ENCODE measurements at regions not wholly inside any gene's neighbourhood (a gene's known extent, or its start where the extent isn't known, plus 50 kb on each side); places are given as distances from the start of the nearest gene placed in this dataset.

- H3K4me1 ChIP-seq (ENCODE audit: low read depth), result no peaks in the 10 kb centered on the region
- no peaks in the 10 kb centered on the region for H3K27me3 ChIP-seq
- no peak overlapping the region for H3K4me3 ChIP-seq
- TF ChIP-seq CTCF (IDR thresholded peaks at IDR 0.05; ENCODE audit: low read depth, low read length), result no peak
- no peaks in the 10 kb centered on the region for H3K9me3 ChIP-seq (ENCODE audit: low read depth)
- no peak for DNase-seq (ENCODE audit: low read depth in 1 of 2, low spot score in 1 of 2)
- no peak overlapping the region for H3K27ac ChIP-seq
- no peaks in the 10 kb centered on the region for H3K36me3 ChIP-seq
These were observed 603.1 kb upstream of the PCDH15 start for GRCh38 chr10:55404094-55404493.

GRCh38 chr10:55400075-55400849, 599.2 kb upstream of the PCDH15 start:
- Histone ChIP-seq H3K4me3 (no peak overlapping the region), H3K9me3 (ENCODE audit: low read depth) (no peaks in the 10 kb centered on the region), H3K4me1 (ENCODE audit: low read depth) (no peaks in the 10 kb centered on the region), H3K27me3 (no peaks in the 10 kb centered on the region), H3K27ac (no peak overlapping the region), H3K36me3 (no peaks in the 10 kb centered on the region)
- no peak for TF ChIP-seq CTCF (IDR thresholded peaks at IDR 0.05; ENCODE audit: low read depth, low read length)
- no peak for DNase-seq (ENCODE audit: low read depth in 1 of 2, low spot score in 1 of 2)

- H3K9me3 ChIP-seq (ENCODE audit: low read depth), result no peaks in the 10 kb centered on the region
- H3K4me3 ChIP-seq, result no peak overlapping the region
- no peak for DNase-seq (ENCODE audit: low read depth in 1 of 2, low spot score in 1 of 2)
- H3K27ac ChIP-seq, result no peak overlapping the region
- no peaks in the 10 kb centered on the region for H3K27me3 ChIP-seq
- TF ChIP-seq CTCF (IDR thresholded peaks at IDR 0.05; ENCODE audit: low read depth, low read length), result no peak
- no peaks in the 10 kb centered on the region for H3K36me3 ChIP-seq
- no peaks in the 10 kb centered on the region for H3K4me1 ChIP-seq (ENCODE audit: low read depth)
These were observed 597.5 kb upstream of the PCDH15 start for GRCh38 chr10:55398497-55398882.

GRCh38 chr10:55397777-55398496, 596.9 kb upstream of the PCDH15 start:
- no peaks in the 10 kb centered on the region for H3K4me1 ChIP-seq (ENCODE audit: low read depth)
- no peak overlapping the region for H3K27ac ChIP-seq
- no peak for TF ChIP-seq CTCF (IDR thresholded peaks at IDR 0.05; ENCODE audit: low read depth, low read length)
- no peaks in the 10 kb centered on the region for H3K27me3 ChIP-seq
- no peaks in the 10 kb centered on the region for H3K36me3 ChIP-seq
- H3K9me3 ChIP-seq (ENCODE audit: low read depth), result no peaks in the 10 kb centered on the region
- no peak for DNase-seq (ENCODE audit: low read depth in 1 of 2, low spot score in 1 of 2)
- no peak overlapping the region for H3K4me3 ChIP-seq

GRCh38 chr10:55378196-55378595, 577.2 kb upstream of the PCDH15 start:
- no peaks in the 10 kb centered on the region for H3K9me3 ChIP-seq (ENCODE audit: low read depth)
- TF ChIP-seq CTCF (IDR thresholded peaks at IDR 0.05; ENCODE audit: low read depth, low read length), result no peak
- no peak for DNase-seq (ENCODE audit: low read depth in 1 of 2, low spot score in 1 of 2)
- no peaks in the 10 kb centered on the region for H3K4me1 ChIP-seq (ENCODE audit: low read depth)
- H3K4me3 ChIP-seq, result no peak overlapping the region
- no peaks in the 10 kb centered on the region for H3K36me3 ChIP-seq
- no peaks in the 10 kb centered on the region for H3K27me3 ChIP-seq
- H3K27ac ChIP-seq, result no peak overlapping the region
